Suprapubic skin (tissue), 4 donors: ENCODE measurements at regions not wholly inside any gene's neighbourhood (a gene's known extent, or its start where the extent isn't known, plus 50 kb on each side); places are given as distances from the start of the nearest gene placed in this dataset.

ENCODE experiments used
- CTCF ChIP-seq, 2 donors: fragments of 200-600 bp in 1 of 2; fragments of 450-650 bp in 1 of 2; sonication (generic) in 1 of 2; IDR thresholded peaks; one replicate each; pipeline ENCODE4 v1.5.1; 2016 to 2019; ENCODE audit warnings: antibody characterized with exemption in 2 of 2, mild to moderate bottlenecking in 1 of 2, moderate library complexity in 1 of 2
- POLR2A ChIP-seq, 2 donors: fragments of 450-650 bp; IDR thresholded peaks; one replicate each; pipeline ENCODE4 v1.6.1; 2017; ENCODE audit warnings: antibody characterized with exemption in 2 of 2, mild to moderate bottlenecking in 2 of 2, moderate library complexity in 2 of 2
- POLR2AphosphoS5 ChIP-seq, 3 donors: sonication (generic); formaldehyde crosslinking; IDR thresholded peaks; one replicate each; pipeline ENCODE4 v1.6.1; 2017; ENCODE audit warnings: antibody characterized with exemption in 3 of 3

GRCh38 chr9:129323999-129324553, 146.0 kb upstream of the IER5L start:
- TF ChIP-seq CTCF (IDR thresholded peaks at IDR 0.05) (no peak), POLR2AphosphoS5 (IDR thresholded peaks at IDR 0.05) (no peak), POLR2A (IDR thresholded peaks at IDR 0.05) (no peak)
